HPDE6-E6E7 (cell line): ENCODE measurements at regions not wholly inside any gene's neighbourhood (a gene's known extent, or its start where the extent isn't known, plus 50 kb on each side); places are given as distances from the start of the nearest gene placed in this dataset.

ENCODE experiments used
- DNase-seq: peaks from one replicate; pipeline ENCODE4 v3.0.0; 2011; ENCODE audit warnings: missing footprints; ENCODE audit errors: extremely low spot score

- no peak for DNase-seq
Measured at GRCh38 chr6:45791211-45792168, 224.2 kb downstream of the CLIC5 start.

- no peak for DNase-seq
Measured at GRCh38 chr6:45789238-45789637, 226.4 kb downstream of the CLIC5 start.

GRCh38 chr6:45787384-45787783 is 228.3 kb downstream of the CLIC5 start:
- no peak for DNase-seq

GRCh38 chr6:45786355-45786781 is 229.3 kb downstream of the CLIC5 start:
- no peak for DNase-seq

GRCh38 chr6:45784250-45784649 is 231.4 kb downstream of the CLIC5 start:
- no peak for DNase-seq

- DNase-seq, result peak; percentile 79
Measured at GRCh38 chr6:45783716-45784115, 231.9 kb downstream of the CLIC5 start.

DNA sequence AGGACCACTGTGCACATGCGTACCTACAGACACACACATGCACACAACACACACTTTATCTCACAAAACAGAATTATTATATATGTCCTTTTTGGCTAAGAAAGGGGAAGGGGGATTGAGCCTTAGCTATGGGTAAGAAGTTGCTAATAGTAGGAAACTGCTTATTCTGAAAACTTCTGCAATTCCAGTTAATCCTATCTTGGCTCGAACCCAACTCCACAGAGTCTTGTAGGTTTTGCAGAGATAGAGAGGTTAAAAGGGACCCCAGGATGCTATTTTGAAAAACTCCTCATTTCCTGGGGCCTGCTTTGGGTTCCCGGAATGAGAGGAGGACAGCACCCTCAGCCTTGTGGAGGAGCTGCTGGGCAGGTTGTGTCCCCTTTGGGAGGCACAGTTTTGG is 233.8 kb downstream of the CLIC5 start:
- DNase-seq, result no peak

GRCh38 chr6:45780523-45780922 is 235.1 kb downstream of the CLIC5 start:
- DNase-seq, result no peak

DNA sequence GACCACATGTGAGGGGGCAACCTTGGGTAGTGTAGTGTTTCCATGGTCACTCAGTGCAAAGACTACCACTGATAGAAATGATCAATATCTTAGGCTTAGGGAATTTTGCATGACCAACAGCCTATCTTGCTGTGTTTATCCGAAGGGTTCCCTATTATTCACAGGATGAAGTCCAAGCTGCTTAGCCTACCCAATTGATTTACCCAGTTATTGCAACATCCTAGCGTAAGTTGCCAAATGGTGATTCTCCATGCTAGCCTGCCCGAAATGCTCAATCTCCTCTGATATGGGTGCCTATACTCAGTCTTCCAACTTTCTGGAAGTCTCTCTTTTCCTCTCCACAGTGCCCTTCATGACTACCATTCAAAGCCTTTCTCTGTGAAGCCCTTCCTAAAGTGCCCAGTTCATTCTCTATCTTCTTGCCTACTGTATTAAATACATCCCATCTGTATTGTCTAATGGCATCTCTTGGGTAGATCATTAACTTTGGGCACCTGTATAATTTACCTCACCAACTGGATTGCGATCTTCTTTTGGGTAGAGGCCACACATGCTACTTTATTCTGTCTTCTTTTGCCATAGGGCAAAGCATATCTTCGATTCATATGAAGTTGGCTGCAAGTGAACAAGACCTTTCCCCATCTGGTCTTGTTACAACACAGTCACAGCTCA is 240.5 kb downstream of the CLIC5 start:
- DNase-seq, result no peak

GRCh38 chr6:45773906-45774305 is 241.8 kb downstream of the CLIC5 start:
- no peak for DNase-seq

DNA sequence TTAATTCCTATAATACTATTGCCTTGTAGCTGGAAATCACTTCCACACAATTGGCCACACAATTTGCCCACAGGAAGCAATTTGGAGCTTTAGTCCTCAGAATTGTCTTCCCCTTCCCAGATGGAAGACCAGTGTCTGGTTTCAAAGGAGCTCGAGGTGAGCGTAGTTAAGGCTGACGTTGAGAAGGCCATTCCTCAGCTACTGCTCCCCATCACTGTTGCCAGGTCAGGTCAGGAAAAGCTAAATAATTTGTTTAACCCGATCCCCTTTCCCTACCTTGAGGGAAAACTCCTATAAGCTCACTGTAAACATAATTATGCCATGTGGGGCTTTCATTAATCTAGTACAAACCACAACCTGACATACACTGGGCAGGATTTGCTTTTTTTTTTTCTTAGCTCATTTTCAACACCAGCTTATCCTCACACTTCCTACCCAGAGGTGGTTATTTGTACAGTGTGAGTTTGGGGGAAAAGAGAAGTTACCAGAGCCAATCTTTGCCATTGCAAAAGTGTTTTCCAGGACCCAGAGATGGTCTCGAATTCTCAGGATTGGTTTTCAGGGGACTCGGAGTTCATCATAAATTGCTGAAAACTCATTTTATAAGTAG is 242.7 kb downstream of the CLIC5 start:
- DNase-seq, result no peak

- DNase-seq, result no peak
Measured at GRCh38 chr6:45772051-45772450, 243.6 kb downstream of the CLIC5 start.

- DNase-seq, result no peak
Measured at GRCh38 chr6:45763281-45763680, 252.4 kb downstream of the CLIC5 start.

DNA sequence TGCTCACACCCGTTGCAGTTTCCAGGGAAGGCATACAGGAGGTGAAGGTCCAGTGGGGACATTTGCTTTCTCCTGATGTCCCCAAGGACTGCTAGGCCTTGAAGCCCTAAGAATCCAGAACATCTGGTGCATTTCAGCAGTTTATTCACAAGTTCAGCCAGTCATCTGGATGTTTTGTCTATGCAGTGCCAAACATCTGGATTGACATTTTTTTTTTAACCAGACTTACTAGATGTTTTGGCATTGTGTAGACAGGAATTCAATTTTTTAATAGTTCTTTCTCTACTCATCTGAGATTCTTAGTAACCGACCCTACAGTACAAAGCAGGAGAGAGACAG is 256.2 kb downstream of the CLIC5 start:
- no peak for DNase-seq

- DNase-seq, result no peak
Measured at GRCh38 chr6:45758787-45759471, 256.7 kb downstream of the CLIC5 start.

DNA sequence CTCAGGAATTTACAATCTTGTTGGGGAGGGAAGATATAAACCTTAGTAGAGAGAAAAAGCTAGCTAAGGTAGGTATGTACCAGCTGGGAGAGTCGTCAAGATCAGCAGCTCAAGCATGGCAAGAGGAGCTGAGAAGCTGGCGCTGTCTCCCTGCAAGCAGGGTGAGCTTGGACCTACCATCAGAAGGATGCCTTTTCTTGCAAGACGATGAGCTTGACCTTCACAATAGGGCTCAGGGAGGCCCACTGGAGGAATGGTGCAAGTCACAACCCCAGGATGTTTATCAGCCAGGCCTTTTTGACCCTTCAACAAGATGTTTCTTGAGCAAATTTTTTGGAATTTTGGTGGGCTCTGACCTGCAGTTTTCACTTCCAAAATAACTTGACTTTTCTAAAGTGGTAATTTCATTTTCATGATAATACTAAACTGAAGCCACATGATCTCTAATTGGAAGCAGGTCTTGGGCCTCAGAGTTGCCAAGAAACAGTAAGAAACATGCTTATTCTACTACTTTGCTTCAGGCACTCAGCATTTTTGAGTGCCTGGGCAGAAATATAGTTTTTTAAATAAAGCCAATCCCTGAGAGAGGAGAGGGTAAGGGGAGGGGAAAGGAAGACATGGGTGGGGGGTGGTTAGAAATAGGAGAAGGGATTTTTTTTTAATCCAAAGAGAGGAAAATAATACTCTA is 258.1 kb downstream of the CLIC5 start:
- no peak for DNase-seq

DNA sequence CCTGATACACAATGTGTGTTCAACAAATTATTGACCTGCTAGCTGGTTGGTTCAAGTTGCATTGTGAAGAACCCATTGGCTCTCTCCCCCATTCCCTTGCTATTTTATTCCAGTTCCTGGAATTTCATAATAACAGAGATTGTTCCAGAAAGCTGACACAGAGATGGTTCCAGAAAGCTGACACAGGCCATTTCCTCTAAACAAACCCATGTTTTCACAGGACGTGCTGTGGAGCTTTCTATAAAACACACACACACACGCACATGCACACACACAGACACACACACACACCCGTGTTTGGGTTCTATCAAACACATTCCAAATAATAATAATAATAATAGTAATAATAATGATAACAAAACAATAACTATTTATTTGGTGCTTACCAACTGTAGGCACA is 259.1 kb downstream of the CLIC5 start:
- no peak for DNase-seq

- DNase-seq, result no peak
Measured at GRCh38 chr6:45754432-45754831, 261.2 kb downstream of the CLIC5 start.

DNA sequence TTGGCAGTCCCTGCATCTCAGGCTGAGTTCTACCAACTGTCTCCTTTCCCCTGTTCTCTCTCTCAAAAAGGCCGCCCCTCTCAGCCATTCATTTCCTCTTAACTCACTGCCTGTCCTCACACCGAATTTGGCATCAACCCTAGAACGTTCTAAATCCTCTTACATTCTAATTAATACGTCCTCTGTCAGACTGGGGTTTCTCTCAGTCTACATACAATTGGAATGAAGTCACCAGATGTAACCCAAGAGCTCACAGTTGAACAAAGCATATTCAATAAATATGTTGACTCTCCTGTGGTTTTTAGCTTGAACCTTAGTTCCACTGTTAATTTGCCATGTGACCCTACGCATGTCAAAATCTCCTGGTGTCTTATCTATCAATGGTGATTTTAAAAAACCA is 269.6 kb downstream of the CLIC5 start:
- no peak for DNase-seq

DNA sequence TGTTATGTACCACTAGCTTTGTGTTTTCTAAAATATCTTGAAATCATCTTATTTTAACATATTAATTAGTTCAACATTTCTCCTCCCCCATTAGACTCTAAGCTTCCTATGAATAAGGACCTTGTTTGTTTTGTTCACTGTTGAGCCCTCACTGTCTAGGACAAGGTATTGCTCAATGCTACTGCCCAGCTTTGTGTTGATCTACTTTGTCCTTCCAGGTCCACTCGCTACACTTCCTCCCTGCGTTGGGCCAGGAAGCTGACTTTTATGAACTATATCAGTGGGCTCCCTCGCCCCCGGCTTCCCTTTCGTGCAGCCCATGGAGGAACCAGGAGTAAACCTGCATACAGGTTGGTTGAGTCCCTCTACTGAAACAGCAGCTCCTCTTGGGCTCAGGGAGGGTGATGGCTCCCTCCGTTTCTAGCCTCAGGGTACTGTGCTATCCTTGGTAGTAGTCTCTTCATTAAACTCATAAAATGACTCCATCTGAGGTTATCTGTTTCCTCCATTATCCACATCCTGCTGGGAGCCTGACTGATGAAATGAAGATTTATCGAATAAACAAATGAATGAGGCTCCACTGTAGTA is 272.5 kb downstream of the CLIC5 start:
- DNase-seq, result no peak

DNA sequence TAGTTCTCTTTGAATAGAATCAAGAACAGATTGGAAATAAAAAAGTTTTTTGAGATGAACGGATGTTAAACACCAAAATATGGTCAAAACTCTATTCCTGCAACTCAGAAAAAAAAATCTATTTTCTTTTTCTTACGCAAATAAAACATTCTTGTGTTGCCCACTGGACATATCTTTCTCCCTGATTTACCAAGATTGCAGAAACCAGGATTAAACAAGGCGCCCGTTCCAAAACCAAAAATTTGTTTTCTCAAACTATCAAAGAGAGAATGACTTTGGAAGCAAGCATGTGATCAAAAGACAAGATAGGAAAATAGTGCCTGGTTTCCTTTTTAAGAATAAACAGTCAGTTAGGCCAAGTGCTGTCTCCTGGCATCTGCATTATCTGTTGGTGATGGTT is 273.1 kb downstream of the CLIC5 start:
- DNase-seq, result no peak
